OCI-LY1 (cell line): ENCODE measurements at regions not wholly inside any gene's neighbourhood (a gene's known extent, or its start where the extent isn't known, plus 50 kb on each side); places are given as distances from the start of the nearest gene placed in this dataset.

Experiments used
- H2AFZ ChIP-seq: fragments of 200-600 bp; sonication (generic), shearing (Covaris generic); 2 replicates; pipeline ENCODE4 v1.6.0; 2014; ENCODE audit warnings: antibody characterized with exemption, mild to moderate bottlenecking, low read length
- H3F3A ChIP-seq: fragments of 200-600 bp; sonication (generic), shearing (Covaris generic); 2 replicates; pipeline ENCODE4 v1.6.0; 2014; ENCODE audit warnings: mild to moderate bottlenecking, antibody characterized with exemption, low read length, moderate library complexity; ENCODE audit not compliant: insufficient read depth
- H3K27ac ChIP-seq: fragments of 200-600 bp; sonication (generic); 2 replicates; pipeline ENCODE4 v1.5.1; 2014; ENCODE audit warnings: low read length, mixed run types, mild to moderate bottlenecking, low read depth; ENCODE audit not compliant: poor library complexity, severe bottlenecking
- H3K27me3 ChIP-seq: fragments of 200-600 bp; sonication (generic); 2 replicates; pipeline ENCODE4 v1.6.0; 2014; ENCODE audit warnings: antibody characterized with exemption, mild to moderate bottlenecking, low read length, moderate library complexity; ENCODE audit not compliant: insufficient read depth
- H3K36me3 ChIP-seq: fragments of 200-600 bp; sonication (generic); 2 replicates; pipeline ENCODE4 v1.6.1; 2014; ENCODE audit warnings: mild to moderate bottlenecking, antibody characterized with exemption, low read length, moderate library complexity, mixed read lengths; ENCODE audit not compliant: insufficient read depth
- H3K4me1 ChIP-seq: fragments of 200-600 bp; sonication (generic); 2 replicates; pipeline ENCODE4 v1.5.1; 2014; ENCODE audit warnings: mild to moderate bottlenecking, low read length, moderate library complexity; ENCODE audit not compliant: insufficient read depth, severe bottlenecking
- H3K4me2 ChIP-seq: fragments of 200-600 bp; sonication (generic), shearing (Covaris generic); 2 replicates; pipeline ENCODE4 v1.6.1; 2014; ENCODE audit warnings: low read length
- H3K4me3 ChIP-seq: fragments of 200-600 bp; sonication (generic); 2 replicates; pipeline ENCODE4 v1.5.1; 2014; ENCODE audit warnings: low read length, low read depth, mild to moderate bottlenecking, mixed read lengths; ENCODE audit not compliant: poor library complexity, severe bottlenecking
- H3K79me2 ChIP-seq: fragments of 200-600 bp; shearing (Covaris generic); 2 replicates; pipeline ENCODE4 v1.6.1; 2016; ENCODE audit warnings: mixed run types, low read length, mixed read lengths; ENCODE audit not compliant: insufficient read depth
- H3K9ac ChIP-seq: fragments of 200-600 bp; sonication (generic), shearing (Covaris generic); 2 replicates; pipeline ENCODE4 v1.6.1; 2014; ENCODE audit warnings: mild to moderate bottlenecking, low read length, mixed read lengths
- H3K9me2 ChIP-seq: fragments of 200-600 bp; sonication (generic), shearing (Covaris generic); 2 replicates; pipeline ENCODE4 v1.6.1; 2014; ENCODE audit warnings: low read depth, mild to moderate bottlenecking, low read length, mixed read lengths
- H3K9me3 ChIP-seq: fragments of 200-600 bp; shearing (Covaris generic); 2 replicates; pipeline ENCODE4 v1.6.1; 2014; ENCODE audit warnings: low read length, mixed read lengths
- H4K20me1 ChIP-seq: fragments of 200-600 bp; sonication (generic), shearing (Covaris generic); 2 replicates; pipeline ENCODE4 v1.6.0; 2016; ENCODE audit warnings: mild to moderate bottlenecking, low read length; ENCODE audit not compliant: insufficient read depth
- EZH2 ChIP-seq: fragments of 200-600 bp; sonication (generic), shearing (Covaris generic); IDR thresholded peaks from 2 replicates; pipeline ENCODE4 v1.8.0; 2017; ENCODE audit warnings: borderline replicate concordance, mixed run types, mild to moderate bottlenecking, antibody characterized with exemption, low read length, moderate library complexity, mixed read lengths
- TF ChIP-seq, protein P1 (sequence below): fragments of 200-600 bp; sonication (generic), shearing (Covaris generic); IDR thresholded peaks from 2 replicates; pipeline ENCODE4 v1.5.1; 2017; ENCODE audit warnings: mild to moderate bottlenecking, antibody characterized with exemption, low read length, moderate library complexity, mixed read lengths

- no peaks in the 10 kb centered on the region for H3K4me1 ChIP-seq
- H3K4me3 ChIP-seq = no peak overlapping the region
- H4K20me1 ChIP-seq = no peaks in the 10 kb centered on the region
- no peaks in the 10 kb centered on the region for H3K9me3 ChIP-seq
- no peak overlapping the region for H2AFZ ChIP-seq
- no peak overlapping the region for H3K9ac ChIP-seq
- H3K9me2 ChIP-seq = no peaks in the 10 kb centered on the region
- H3K79me2 ChIP-seq = no peaks in the 10 kb centered on the region
- H3F3A ChIP-seq = no peaks in the 10 kb centered on the region
- H3K27me3 ChIP-seq = no peaks in the 10 kb centered on the region
- no peaks in the 10 kb centered on the region for H3K36me3 ChIP-seq
- H3K27ac ChIP-seq = no peak overlapping the region
- no peak overlapping the region for H3K4me2 ChIP-seq
- no peak for TF ChIP-seq EZH2
- TF ChIP-seq, protein P1, sequence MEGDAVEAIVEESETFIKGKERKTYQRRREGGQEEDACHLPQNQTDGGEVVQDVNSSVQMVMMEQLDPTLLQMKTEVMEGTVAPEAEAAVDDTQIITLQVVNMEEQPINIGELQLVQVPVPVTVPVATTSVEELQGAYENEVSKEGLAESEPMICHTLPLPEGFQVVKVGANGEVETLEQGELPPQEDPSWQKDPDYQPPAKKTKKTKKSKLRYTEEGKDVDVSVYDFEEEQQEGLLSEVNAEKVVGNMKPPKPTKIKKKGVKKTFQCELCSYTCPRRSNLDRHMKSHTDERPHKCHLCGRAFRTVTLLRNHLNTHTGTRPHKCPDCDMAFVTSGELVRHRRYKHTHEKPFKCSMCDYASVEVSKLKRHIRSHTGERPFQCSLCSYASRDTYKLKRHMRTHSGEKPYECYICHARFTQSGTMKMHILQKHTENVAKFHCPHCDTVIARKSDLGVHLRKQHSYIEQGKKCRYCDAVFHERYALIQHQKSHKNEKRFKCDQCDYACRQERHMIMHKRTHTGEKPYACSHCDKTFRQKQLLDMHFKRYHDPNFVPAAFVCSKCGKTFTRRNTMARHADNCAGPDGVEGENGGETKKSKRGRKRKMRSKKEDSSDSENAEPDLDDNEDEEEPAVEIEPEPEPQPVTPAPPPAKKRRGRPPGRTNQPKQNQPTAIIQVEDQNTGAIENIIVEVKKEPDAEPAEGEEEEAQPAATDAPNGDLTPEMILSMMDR = no peak
Measured at GRCh38 chr4:138887341-138887740, 128.2 kb upstream of the NOCT start.

GRCh38 chr4:138879757-138880156 lies 135.8 kb upstream of the NOCT start:
- H3K27me3 ChIP-seq = no peaks in the 10 kb centered on the region
- H2AFZ ChIP-seq = no peak overlapping the region
- TF ChIP-seq, protein P1 = no peak
- TF ChIP-seq EZH2 = no peak
- no peak overlapping the region for H3K4me2 ChIP-seq
- H3F3A ChIP-seq = no peaks in the 10 kb centered on the region
- H3K79me2 ChIP-seq = no peaks in the 10 kb centered on the region
- no peak overlapping the region for H3K4me3 ChIP-seq
- H4K20me1 ChIP-seq = no peaks in the 10 kb centered on the region
- H3K27ac ChIP-seq = no peak overlapping the region
- no peaks in the 10 kb centered on the region for H3K36me3 ChIP-seq
- no peaks in the 10 kb centered on the region for H3K9me2 ChIP-seq
- no peaks in the 10 kb centered on the region for H3K9me3 ChIP-seq
- H3K4me1 ChIP-seq = no peaks in the 10 kb centered on the region
- H3K9ac ChIP-seq = no peak overlapping the region

GRCh38 chr4:138875891-138876608 lies 139.5 kb upstream of the NOCT start:
- Histone ChIP-seq H3K27me3 (no peaks in the 10 kb centered on the region), H4K20me1 (no peaks in the 10 kb centered on the region), H3K9ac (no peak overlapping the region), H3K4me2 (no peak overlapping the region), H3K79me2 (no peaks in the 10 kb centered on the region), H3K9me2 (no peaks in the 10 kb centered on the region), H3F3A (no peaks in the 10 kb centered on the region), H3K36me3 (no peaks in the 10 kb centered on the region), H3K27ac (no peak overlapping the region), H3K4me3 (no peak overlapping the region), H3K4me1 (no peaks in the 10 kb centered on the region), H2AFZ (no peak overlapping the region), H3K9me3 (no peaks in the 10 kb centered on the region)
- TF ChIP-seq, protein P1 = no peak
- TF ChIP-seq EZH2 = no peak
